PC-3 (cell line): ENCODE measurements at regions not wholly inside any gene's neighbourhood (a gene's known extent, or its start where the extent isn't known, plus 50 kb on each side); places are given as distances from the start of the nearest gene placed in this dataset.

Experiments
- EZH2 ChIP-seq: fragments of 300-600 bp; sonication (generic); IDR thresholded peaks from one replicate; pipeline ENCODE4 v1.6.1; 2017; ENCODE audit warnings: antibody characterized with exemption, mild to moderate bottlenecking, low read length; ENCODE audit not compliant: unreplicated experiment
- EZH2phosphoT487 ChIP-seq: fragments of 300-600 bp; sonication (generic); IDR thresholded peaks from 2 replicates; pipeline ENCODE4 v1.6.1; 2018; ENCODE audit warnings: mild to moderate bottlenecking, antibody characterized with exemption, low read length, borderline replicate concordance
- TF ChIP-seq, protein P1 (sequence below): fragments of 300-600 bp; sonication (generic); conservative IDR thresholded peaks from 2 replicates; pipeline ENCODE4 v1.5.1; 2017; ENCODE audit warnings: antibody characterized with exemption, low read depth, mild to moderate bottlenecking, low read length

DNA sequence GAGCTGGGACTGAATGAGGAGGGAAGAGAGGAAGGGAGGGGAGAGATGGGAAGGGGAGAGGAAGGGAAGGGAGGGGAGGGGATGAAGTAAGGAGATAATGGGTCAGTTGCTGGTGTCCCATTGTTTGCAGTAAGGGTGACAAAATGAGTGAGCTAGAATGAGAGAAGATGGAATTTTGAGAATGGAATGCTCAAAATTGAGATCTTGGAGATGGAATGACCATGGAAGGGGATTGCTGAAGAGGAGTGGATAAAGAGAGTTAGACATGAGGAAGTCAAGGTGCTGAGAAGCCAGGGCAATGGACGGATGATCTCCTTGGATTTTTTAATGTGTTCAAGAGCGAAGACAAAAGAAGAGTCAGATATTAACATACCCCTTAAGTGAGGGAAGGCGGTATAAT, 80.5 kb upstream of the SSTR4 start:
- TF ChIP-seq EZH2, result no peak
- TF ChIP-seq, protein P1, sequence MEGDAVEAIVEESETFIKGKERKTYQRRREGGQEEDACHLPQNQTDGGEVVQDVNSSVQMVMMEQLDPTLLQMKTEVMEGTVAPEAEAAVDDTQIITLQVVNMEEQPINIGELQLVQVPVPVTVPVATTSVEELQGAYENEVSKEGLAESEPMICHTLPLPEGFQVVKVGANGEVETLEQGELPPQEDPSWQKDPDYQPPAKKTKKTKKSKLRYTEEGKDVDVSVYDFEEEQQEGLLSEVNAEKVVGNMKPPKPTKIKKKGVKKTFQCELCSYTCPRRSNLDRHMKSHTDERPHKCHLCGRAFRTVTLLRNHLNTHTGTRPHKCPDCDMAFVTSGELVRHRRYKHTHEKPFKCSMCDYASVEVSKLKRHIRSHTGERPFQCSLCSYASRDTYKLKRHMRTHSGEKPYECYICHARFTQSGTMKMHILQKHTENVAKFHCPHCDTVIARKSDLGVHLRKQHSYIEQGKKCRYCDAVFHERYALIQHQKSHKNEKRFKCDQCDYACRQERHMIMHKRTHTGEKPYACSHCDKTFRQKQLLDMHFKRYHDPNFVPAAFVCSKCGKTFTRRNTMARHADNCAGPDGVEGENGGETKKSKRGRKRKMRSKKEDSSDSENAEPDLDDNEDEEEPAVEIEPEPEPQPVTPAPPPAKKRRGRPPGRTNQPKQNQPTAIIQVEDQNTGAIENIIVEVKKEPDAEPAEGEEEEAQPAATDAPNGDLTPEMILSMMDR, result no peak
- TF ChIP-seq EZH2phosphoT487, result no peak
